ENCODE measurements at regions not wholly inside any gene's neighbourhood (a gene's known extent, or its start where the extent isn't known, plus 50 kb on each side); places are given as distances from the start of the nearest gene placed in this dataset.

DNA sequence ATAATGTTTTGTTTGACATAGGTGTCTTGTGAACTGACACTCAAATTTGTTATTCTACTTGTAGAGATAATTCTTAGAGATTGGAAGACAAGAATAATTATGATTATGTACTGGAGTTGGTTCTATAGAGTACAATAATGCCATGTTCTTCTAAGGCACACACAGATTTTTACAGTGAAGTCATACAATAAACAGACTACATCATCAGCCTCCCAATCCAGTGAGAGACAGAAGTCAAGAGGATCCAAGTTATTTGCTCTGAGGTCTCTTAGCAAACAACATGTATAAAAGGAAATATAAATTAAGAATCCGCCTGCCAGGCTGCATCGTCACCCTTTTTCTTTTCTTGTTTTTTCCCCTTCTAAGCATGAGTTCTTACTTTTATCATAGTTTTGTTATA lies 613.5 kb upstream of the SETBP1 start:
- TF ChIP-seq POLR2AphosphoS5 (IDR thresholded peaks at IDR 0.05): no peak
- TF ChIP-seq, protein P1, sequence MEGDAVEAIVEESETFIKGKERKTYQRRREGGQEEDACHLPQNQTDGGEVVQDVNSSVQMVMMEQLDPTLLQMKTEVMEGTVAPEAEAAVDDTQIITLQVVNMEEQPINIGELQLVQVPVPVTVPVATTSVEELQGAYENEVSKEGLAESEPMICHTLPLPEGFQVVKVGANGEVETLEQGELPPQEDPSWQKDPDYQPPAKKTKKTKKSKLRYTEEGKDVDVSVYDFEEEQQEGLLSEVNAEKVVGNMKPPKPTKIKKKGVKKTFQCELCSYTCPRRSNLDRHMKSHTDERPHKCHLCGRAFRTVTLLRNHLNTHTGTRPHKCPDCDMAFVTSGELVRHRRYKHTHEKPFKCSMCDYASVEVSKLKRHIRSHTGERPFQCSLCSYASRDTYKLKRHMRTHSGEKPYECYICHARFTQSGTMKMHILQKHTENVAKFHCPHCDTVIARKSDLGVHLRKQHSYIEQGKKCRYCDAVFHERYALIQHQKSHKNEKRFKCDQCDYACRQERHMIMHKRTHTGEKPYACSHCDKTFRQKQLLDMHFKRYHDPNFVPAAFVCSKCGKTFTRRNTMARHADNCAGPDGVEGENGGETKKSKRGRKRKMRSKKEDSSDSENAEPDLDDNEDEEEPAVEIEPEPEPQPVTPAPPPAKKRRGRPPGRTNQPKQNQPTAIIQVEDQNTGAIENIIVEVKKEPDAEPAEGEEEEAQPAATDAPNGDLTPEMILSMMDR (IDR thresholded peaks at IDR 0.05): no peak
- TF ChIP-seq POLR2A (IDR thresholded peaks at IDR 0.05): no peak
- no peak for TF ChIP-seq EP300 (IDR thresholded peaks at IDR 0.05)
